NCI-H460 (cell line): ENCODE measurements at regions not wholly inside any gene's neighbourhood (a gene's known extent, or its start where the extent isn't known, plus 50 kb on each side); places are given as distances from the start of the nearest gene placed in this dataset.

Experiments used
- DNase-seq: peaks from one replicate; pipeline ENCODE4 v3.0.0-alpha.2; 2016; ENCODE audit warnings: low read depth; ENCODE audit errors: extremely low read depth

- DNase-seq = no peak
These were observed 100.1 kb downstream of the HLX start for GRCh38 chr1:220979371-220979770.

GRCh38 chr1:220982686-220983085, 103.4 kb downstream of the HLX start:
- no peak for DNase-seq

- DNase-seq = no peak
These were observed 104.8 kb downstream of the HLX start for GRCh38 chr1:220983877-220984635.

- DNase-seq = peak; percentile 7
These were observed 111.4 kb downstream of the HLX start for GRCh38 chr1:220990427-220991339.

GRCh38 chr1:220991506-220991905, 112.3 kb downstream of the HLX start:
- DNase-seq = no peak

GRCh38 chr1:220991959-220992704, 112.9 kb downstream of the HLX start:
- DNase-seq = no peak

DNA sequence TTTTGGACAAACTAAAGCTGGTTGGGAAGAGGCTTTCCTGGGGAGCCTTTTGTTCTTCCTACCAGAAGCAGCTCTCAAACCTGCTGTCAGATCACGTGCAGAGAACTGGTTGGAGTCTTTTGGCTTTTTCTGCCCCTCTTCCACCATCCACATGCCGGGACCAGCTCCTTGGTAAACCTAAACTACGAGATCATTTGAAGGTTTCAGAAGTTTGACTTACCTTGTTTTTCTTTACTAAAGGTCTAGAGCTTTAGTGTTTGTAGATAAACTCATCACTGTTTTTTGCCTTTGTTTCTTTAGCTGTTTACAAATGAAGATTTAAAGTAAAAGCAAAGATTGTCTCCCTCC, 113.4 kb downstream of the HLX start:
- DNase-seq = no peak

- DNase-seq = no peak
These were observed 115.4 kb downstream of the HLX start for GRCh38 chr1:220994671-220995070.

DNA sequence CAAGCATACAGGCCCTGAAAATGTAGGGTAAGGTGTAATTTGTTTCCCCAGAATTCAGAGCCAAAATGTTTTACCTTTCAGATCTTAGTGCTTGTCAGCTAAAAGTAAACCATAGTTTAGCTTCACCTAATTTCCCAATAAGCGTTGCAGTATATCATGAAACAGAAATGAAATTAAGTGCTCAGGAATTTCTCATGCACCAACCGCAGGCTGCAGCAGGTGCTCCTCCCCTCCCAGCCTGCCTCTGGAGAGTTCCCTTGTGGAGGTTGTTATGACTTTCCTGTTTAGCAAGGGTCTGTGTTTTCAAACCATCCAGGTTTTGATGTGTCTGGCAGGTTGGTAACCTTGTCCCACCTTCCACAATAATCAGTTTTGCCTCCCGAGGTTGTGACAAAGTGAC, 118.5 kb downstream of the HLX start:
- no peak for DNase-seq

GRCh38 chr1:220999872-221000863, 120.9 kb downstream of the HLX start:
- DNase-seq = no peak

DNA sequence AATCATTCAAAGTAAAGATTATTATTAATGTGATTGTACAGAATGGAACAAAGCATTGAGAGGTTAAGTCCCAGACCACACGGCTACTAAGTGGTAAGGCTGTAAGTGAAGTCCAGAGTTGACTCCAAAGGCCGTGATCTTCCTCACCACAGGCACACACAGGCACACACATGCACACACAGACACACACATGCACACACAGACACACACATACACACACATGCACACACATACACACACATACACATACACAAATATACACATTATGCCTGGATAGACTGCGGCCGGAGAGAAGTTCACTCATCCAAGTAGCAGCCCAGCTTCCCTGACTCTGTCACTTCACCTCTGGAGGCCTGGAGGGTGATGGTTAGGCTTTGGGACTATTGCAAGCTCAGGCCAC, 121.9 kb downstream of the HLX start:
- DNase-seq = no peak

GRCh38 chr1:221002601-221003000, 123.4 kb downstream of the HLX start:
- no peak for DNase-seq

DNA sequence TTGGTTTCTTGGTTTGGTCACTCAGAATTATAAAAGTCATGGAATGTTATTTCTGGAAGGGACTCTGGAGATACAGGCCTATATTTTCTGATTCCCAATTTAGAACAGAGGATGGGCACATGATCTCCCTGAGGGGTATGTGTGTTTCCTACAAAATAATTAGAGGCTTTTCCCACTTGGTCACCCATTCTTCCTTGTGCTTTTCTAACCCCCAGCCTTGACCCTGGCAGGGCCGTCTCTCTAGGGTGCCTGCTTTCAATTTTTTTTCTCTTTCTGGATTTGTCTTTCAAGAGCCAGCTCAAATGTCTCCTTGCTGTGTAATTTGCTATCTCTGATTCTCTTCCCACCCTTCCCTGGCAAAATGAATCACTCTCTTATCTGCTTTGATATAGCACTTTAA, 131.9 kb downstream of the HLX start:
- no peak for DNase-seq

DNA sequence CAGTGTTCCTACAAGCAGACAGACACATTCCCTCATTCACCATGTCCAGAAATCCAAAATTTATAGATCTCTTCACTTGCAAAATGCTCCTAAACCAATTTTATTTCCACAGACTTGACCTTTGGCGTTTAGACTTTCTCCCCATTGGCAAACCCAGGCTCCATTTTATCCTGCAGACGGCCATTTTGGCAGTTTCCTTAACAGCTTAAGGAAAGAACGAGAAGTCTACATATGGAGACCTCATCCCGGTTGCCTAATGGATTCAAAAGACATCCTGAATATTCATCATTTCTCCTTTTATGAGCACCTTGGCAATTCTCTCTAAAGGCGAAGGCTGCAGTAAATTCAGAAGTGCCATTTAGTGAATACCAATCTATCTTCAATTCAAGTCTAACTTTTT, 132.9 kb downstream of the HLX start:
- no peak for DNase-seq

- DNase-seq = no peak
These were observed 134.7 kb downstream of the HLX start for GRCh38 chr1:221013691-221014660.

DNA sequence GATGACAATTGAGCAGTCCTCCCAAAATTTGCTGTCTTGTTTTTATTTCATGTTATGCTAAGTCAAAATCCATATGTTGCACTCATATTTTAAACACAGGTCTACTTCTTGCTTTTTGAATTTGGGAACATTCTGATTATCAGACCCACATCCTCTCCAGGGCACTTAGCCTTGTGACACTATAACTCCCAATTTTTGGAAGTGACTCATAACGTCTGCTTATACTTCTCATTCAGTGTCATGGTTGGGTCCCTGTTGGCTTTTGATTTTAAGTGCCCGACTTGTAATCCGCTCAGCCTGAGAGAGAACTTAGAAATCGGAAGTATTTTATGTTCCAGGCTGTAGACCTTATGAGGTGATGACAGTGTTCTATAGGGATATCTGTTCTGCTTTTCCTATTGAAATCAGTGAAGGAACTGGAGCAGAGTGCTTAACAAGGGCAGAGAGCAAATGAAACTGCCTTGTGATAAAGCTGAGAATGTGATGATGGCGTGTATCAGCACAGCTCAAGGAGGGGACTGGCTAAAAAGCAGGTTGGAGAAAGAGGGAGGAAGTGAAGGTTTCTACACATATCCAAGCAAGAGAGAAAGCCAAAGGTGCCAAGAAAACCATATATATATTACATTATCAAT, 136.0 kb downstream of the HLX start:
- DNase-seq = no peak

- DNase-seq = no peak
These were observed 137.5 kb downstream of the HLX start for GRCh38 chr1:221016751-221017150.

GRCh38 chr1:221018414-221018813, 139.2 kb downstream of the HLX start:
- DNase-seq = no peak
